ENCODE measurements at regions not wholly inside any gene's neighbourhood (a gene's known extent, or its start where the extent isn't known, plus 50 kb on each side); places are given as distances from the start of the nearest gene placed in this dataset.

DNA sequence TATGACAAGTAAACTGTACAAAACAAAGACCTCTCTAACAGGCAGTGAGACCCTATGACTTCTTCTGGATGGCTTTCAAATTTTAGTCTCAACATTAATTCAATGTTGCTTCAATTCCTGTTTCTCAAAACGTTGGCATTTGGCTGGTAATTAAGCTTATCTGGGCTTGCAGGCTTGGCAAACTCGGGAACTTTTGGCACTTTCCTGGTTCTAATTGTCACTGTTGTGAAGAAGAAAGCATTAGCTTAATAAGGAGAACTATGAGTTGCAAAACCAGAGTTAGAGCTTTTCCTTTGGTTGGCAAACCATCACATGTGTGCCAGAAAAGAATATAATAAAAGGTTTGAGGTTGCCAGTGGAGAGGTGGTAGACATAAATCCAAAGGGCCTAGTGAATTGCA is 698.3 kb downstream of the LRRIQ3 start:
- TF ChIP-seq POLR2A (IDR thresholded peaks at IDR 0.05; ENCODE audit: low read depth, low read length) = no peak
- TF ChIP-seq TAF1 (IDR thresholded peaks at IDR 0.05; ENCODE audit: low read depth, low read length) = no peak
